Hepatocyte (in vitro differentiated cells): ENCODE measurements at regions not wholly inside any gene's neighbourhood (a gene's known extent, or its start where the extent isn't known, plus 50 kb on each side); places are given as distances from the start of the nearest gene placed in this dataset.
A peak's percentile ranks its signal among the peaks of the same experiment; 100 is the strongest.

Experiments used
- EZH2phosphoT487 ChIP-seq: fragments of 200-600 bp; sonication (generic); IDR thresholded peaks from one replicate; pipeline ENCODE4 v1.6.1; 2018; ENCODE audit warnings: antibody characterized with exemption, mild to moderate bottlenecking, low read depth, moderate library complexity; ENCODE audit not compliant: unreplicated experiment, severe bottlenecking
- TF ChIP-seq, protein P1 (sequence below): fragments of 200-600 bp; sonication (generic); IDR thresholded peaks from 2 replicates; pipeline ENCODE4 v1.5.1; 2016; ENCODE audit warnings: antibody characterized with exemption, mild to moderate bottlenecking; ENCODE audit not compliant: poor library complexity

DNA sequence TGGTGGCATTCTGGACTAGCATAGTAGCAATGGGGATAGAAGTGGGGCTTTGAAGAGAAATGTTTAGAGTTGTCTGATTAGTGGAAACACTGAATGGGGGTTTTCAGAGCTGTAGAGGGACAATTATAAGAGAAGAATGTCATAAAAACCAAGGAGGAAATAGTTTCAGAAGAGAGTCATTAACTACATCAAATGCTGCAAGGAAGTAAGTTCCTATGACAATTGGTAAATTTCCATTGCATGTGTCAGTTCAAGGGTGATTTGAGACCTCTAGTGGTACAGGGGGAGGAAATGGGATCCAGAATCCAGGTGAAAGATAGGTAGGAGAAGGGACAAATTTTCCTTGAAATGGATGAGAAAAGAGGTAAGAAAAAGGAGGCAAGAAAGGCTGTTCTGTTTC, 68.3 kb upstream of the TBC1D5 start:
- TF ChIP-seq EZH2phosphoT487: no peak
- TF ChIP-seq, protein P1, sequence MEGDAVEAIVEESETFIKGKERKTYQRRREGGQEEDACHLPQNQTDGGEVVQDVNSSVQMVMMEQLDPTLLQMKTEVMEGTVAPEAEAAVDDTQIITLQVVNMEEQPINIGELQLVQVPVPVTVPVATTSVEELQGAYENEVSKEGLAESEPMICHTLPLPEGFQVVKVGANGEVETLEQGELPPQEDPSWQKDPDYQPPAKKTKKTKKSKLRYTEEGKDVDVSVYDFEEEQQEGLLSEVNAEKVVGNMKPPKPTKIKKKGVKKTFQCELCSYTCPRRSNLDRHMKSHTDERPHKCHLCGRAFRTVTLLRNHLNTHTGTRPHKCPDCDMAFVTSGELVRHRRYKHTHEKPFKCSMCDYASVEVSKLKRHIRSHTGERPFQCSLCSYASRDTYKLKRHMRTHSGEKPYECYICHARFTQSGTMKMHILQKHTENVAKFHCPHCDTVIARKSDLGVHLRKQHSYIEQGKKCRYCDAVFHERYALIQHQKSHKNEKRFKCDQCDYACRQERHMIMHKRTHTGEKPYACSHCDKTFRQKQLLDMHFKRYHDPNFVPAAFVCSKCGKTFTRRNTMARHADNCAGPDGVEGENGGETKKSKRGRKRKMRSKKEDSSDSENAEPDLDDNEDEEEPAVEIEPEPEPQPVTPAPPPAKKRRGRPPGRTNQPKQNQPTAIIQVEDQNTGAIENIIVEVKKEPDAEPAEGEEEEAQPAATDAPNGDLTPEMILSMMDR: peak; percentile 31
